HG02623 (cell line): ENCODE measurements at regions not wholly inside any gene's neighbourhood (a gene's known extent, or its start where the extent isn't known, plus 50 kb on each side); places are given as distances from the start of the nearest gene placed in this dataset.

Experiments
- ATAC-seq: cut with Tn5 transposase; IDR thresholded peaks from one replicate; pipeline ENCODE4 v1.9.1; 2021; ENCODE audit warnings: moderate library complexity; ENCODE audit not compliant: unreplicated experiment

GRCh38 chr6:164337024-164337924 lies 922.8 kb downstream of the QKI start:
- ATAC-seq: no peak

DNA sequence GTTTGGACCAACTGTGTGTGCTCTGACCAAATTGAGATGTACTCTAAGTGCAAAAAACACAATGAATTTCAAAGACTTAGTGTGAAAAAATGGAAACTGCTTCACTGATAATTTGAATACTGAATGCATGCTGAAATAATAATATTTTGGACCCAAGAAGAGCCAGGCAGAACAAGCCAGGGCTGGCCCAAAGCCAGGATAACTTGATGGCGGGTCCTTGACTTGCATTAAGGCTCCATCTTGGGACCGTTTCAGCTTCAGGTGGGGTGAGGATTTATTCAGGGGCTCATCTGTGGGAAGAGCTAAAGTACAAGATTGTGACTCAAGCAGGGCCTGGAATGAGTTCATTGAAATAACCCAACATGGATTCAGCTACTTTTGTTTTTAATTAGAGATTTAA lies 921.9 kb downstream of the QKI start:
- no peak for ATAC-seq

- no peak for ATAC-seq
Measured at GRCh38 chr6:164331026-164331425, 916.5 kb downstream of the QKI start.

DNA sequence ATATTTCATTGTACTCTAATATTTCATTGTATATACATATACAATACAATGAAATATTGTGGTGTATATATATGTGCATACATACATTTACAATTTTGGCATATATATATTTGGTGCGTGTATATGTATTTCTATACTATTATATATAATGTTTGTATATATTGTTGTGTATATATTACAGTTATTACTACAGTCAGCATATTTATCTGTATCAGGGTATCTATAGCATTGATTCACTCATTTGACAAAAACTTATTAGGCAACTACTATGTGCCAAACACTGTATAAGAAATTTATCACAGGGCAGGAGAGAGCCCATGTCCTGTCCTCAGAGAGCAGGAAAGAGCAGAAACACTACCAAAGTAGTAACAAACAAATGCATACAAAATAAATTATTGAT lies 910.6 kb downstream of the QKI start:
- ATAC-seq: no peak

- ATAC-seq: no peak
Measured at GRCh38 chr6:164322533-164322932, 908.0 kb downstream of the QKI start.

- ATAC-seq: no peak
Measured at GRCh38 chr6:164321297-164321696, 906.8 kb downstream of the QKI start.

GRCh38 chr6:164315376-164315775 lies 900.9 kb downstream of the QKI start:
- no peak for ATAC-seq

GRCh38 chr6:164308339-164308738 lies 893.8 kb downstream of the QKI start:
- no peak for ATAC-seq

DNA sequence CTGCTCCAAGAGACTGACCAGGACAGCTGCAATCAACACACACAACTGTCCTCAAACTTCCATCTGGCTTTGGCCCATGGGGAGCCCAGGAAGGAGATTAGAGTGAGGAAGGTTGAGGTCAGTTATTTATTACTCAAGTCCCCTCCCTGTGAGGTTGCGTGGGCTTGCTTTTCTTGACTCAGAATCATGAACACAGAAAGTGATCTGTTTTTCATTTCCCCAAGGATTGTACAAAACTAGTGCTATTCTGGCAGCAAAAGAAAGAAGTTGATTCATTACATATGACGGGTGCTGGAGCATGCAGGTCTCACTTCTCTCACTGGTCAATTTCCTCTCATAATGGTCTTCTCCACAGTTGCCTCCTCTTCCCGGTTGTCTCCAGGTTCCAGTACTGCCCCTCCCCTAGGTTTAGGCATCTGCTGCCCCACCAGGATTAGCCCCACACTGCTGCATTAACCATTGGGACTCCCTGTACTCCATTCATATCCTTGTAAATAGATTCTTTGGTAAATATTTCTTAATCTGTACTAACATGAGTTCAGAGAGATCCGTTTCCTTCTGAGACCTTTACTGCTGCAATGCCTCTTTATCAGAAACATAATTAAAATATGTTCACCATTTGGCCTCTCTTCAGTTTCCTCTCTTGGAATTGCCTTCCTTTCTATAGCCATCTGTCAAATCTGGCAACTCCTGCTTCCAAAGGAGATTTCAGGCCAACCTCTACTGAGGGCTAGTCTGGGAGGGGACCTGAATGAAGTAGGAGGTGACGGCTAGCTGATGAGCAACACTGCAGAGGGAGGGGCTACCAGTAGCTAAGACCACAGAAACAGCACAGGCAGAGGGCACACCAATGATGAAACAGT lies 888.8 kb downstream of the QKI start:
- no peak for ATAC-seq

GRCh38 chr6:164296411-164296810 lies 881.9 kb downstream of the QKI start:
- no peak for ATAC-seq

- no peak for ATAC-seq
Measured at GRCh38 chr6:164294047-164294784, 879.7 kb downstream of the QKI start.

- no peak for ATAC-seq
Measured at GRCh38 chr6:164291224-164291623, 876.7 kb downstream of the QKI start.

- ATAC-seq: no peak
Measured at GRCh38 chr6:164290101-164290500, 875.6 kb downstream of the QKI start.

GRCh38 chr6:164286011-164286410 lies 871.5 kb downstream of the QKI start:
- ATAC-seq: no peak

DNA sequence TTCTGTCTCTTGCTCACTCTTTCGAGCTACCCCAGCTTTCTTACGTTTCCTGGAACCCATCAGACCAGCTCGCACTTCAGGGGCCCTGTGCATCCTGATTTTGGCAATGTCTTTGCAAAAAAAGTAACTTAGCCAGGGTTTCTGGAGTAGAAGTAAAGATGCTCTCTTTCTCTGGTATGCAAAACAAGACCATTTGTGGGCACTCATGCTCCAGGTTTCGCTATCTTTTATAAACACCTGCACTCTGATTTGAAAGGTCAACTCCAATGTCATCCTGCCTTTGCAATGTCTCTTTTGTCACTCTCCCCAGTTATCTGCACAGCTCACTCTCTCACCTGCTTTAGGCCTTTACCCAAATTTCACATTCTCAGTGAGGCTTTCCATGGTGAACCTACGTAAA lies 869.1 kb downstream of the QKI start:
- ATAC-seq: no peak

DNA sequence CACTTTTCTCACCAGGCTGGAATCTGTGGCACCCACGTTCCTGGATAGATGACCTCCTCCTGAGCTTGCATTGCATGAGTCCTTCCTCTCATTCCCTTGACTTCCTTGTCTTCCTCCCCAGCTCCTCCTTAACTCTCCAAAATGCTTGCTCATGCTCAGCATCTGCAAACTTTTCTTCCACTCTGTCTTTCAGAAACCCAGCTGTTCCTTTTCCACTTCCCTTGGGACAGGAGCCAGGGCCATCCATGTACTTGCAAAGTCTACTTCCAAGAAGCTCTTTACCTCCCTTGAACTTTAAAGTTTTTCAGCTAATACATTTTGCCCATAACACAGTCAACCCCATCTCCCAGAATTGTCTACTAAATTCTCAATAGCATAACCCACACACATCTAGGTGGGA lies 861.7 kb downstream of the QKI start:
- no peak for ATAC-seq

GRCh38 chr6:164275773-164276172 lies 861.3 kb downstream of the QKI start:
- no peak for ATAC-seq

GRCh38 chr6:164274493-164274892 lies 860.0 kb downstream of the QKI start:
- no peak for ATAC-seq

DNA sequence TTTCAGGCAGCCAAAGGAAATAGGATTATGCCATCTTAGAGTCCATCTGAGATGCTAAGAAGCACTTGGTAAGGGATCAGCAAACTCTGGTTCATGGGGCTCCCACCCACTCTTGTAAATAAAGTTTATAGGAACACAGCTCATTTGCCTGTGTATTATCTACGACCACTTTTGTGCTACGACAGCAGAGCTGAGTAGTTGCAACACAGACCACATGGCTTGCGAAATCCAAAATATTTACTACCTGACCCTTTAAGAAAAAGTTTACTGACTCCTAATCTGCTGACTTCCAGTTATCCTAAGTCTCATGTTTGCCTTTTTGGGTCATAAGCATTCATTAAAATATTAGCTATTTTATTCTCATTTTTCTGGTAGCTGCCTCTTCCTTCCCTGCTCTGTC lies 859.0 kb downstream of the QKI start:
- no peak for ATAC-seq

DNA sequence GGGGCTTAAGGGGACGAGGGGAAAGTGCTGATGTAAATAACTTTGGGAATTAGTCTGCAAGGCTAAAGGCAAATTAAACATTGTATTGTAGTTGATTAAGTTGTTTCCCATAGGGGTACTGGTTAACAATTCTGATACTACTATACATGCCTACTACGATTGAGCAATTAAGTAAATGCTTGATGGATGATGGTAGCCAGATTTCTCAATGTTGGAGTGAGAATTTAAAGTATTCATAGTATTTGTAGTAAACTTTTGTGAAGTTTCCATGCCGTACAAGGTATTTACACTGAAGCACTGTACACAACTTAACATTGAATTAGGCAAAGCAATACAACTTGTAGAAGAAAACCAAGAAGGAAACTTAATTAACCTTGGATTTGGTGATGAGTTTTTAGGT lies 852.3 kb downstream of the QKI start:
- ATAC-seq: no peak

DNA sequence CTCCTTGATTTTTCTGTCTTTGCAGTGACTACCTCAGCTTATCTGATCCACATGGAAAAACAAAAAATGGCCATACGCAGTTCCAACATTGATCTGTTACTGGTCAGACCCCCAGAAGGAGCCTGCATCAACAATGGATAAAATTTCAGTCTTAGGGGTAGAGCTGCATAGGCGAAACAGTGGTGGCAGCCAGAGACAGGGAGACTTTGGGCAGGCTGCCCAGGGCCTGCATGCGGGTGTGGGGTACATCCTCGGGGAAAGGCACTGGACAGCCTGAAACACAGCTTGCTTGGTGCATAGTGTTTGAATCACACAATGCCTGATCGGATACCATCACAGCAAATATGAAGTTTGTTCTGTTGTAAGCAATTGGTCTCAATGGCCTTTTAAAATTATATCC lies 847.8 kb downstream of the QKI start:
- no peak for ATAC-seq
